Superior temporal gyrus (tissue), 1 donor: ENCODE measurements at regions not wholly inside any gene's neighbourhood (a gene's known extent, or its start where the extent isn't known, plus 50 kb on each side); places are given as distances from the start of the nearest gene placed in this dataset.

Source experiments
- DNase-seq: peaks from one replicate; pipeline ENCODE4 v3.0.0-alpha.2; 2016; ENCODE audit errors: extremely low spot score

GRCh38 chr14:62253911-62254310 is 491.7 kb downstream of the SNAPC1 start:
- DNase-seq, result no peak

- no peak for DNase-seq
Observed at GRCh38 chr14:62269204-62269603, 507.0 kb downstream of the SNAPC1 start.

GRCh38 chr14:62270236-62270635 is 508.0 kb downstream of the SNAPC1 start:
- no peak for DNase-seq

- no peak for DNase-seq
Observed at GRCh38 chr14:62280366-62280765, 518.1 kb downstream of the SNAPC1 start.

GRCh38 chr14:62283837-62284236 is 521.6 kb downstream of the SNAPC1 start:
- no peak for DNase-seq

GRCh38 chr14:62289471-62289870 is 527.3 kb downstream of the SNAPC1 start:
- no peak for DNase-seq

GRCh38 chr14:62301080-62301479 is 538.9 kb downstream of the SNAPC1 start:
- DNase-seq, result no peak

- DNase-seq, result no peak
Observed at GRCh38 chr14:62301911-62302310, 539.7 kb downstream of the SNAPC1 start.

- no peak for DNase-seq
Observed at GRCh38 chr14:62303437-62303836, 541.2 kb downstream of the SNAPC1 start.

GRCh38 chr14:62304257-62304656 is 542.0 kb downstream of the SNAPC1 start:
- no peak for DNase-seq

- no peak for DNase-seq
Observed at GRCh38 chr14:62307844-62308243, 545.6 kb downstream of the SNAPC1 start.

GRCh38 chr14:62308316-62308715 is 546.1 kb downstream of the SNAPC1 start:
- DNase-seq, result no peak

GRCh38 chr14:62308891-62309290 is 546.7 kb downstream of the SNAPC1 start:
- DNase-seq, result no peak

GRCh38 chr14:62313212-62313611 is 551.0 kb downstream of the SNAPC1 start:
- no peak for DNase-seq

- no peak for DNase-seq
Observed at GRCh38 chr14:62314221-62314620, 552.0 kb downstream of the SNAPC1 start.

- no peak for DNase-seq
Observed at GRCh38 chr14:62314871-62315270, 552.7 kb downstream of the SNAPC1 start.

- no peak for DNase-seq
Observed at GRCh38 chr14:62315631-62316030, 553.4 kb downstream of the SNAPC1 start.

GRCh38 chr14:62322216-62322615 is 560.0 kb downstream of the SNAPC1 start:
- no peak for DNase-seq

- DNase-seq, result no peak
Observed at GRCh38 chr14:62329427-62329826, 567.2 kb downstream of the SNAPC1 start.

GRCh38 chr14:62347562-62348011 is 585.4 kb downstream of the SNAPC1 start:
- no peak for DNase-seq

- no peak for DNase-seq
Observed at GRCh38 chr14:62357362-62357761, 595.1 kb downstream of the SNAPC1 start.

GRCh38 chr14:62364161-62364560 is 601.9 kb downstream of the SNAPC1 start:
- no peak for DNase-seq

GRCh38 chr14:62364800-62365280 is 602.6 kb downstream of the SNAPC1 start:
- no peak for DNase-seq

- DNase-seq, result no peak
Observed at GRCh38 chr14:62369919-62370560, 607.8 kb downstream of the SNAPC1 start.
